ENCODE measurements at regions not wholly inside any gene's neighbourhood (a gene's known extent, or its start where the extent isn't known, plus 50 kb on each side); places are given as distances from the start of the nearest gene placed in this dataset.
"Not testable (repeated sequence)": the region's sequence is repeated elsewhere in the genome, so short reads cannot be mapped to it uniquely, and the experiment has no call there.

- not testable (repeated sequence) for DNase-seq
Observed at GRCh38 chr17:15802917-15803316, 70.8 kb downstream of the TBC1D26 start.

GRCh38 chr17:15806825-15807224 is 74.7 kb downstream of the TBC1D26 start:
- DNase-seq: not testable (repeated sequence)

GRCh38 chr17:15813388-15813787 is 81.3 kb downstream of the TBC1D26 start:
- not testable (repeated sequence) for DNase-seq

DNA sequence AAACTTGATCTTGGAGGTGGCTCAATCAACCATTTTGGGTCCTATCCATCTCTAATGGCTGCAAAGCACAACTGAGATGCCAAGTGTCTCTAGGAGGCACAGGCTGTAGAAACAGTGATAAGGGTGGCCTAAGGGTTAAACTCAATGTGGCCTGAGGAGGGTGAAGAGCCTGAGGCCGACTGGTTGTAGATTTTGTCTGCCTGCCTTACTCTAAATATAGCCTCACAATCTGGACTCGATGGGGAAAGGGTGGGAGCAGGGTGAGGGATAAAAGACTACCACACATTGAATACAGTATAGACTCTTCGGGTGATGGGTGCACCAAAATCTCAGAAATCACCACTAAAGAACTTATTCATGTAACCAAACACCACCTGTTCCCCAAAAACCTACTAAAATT is 81.9 kb downstream of the TBC1D26 start:
- DNase-seq: not testable (repeated sequence)

DNA sequence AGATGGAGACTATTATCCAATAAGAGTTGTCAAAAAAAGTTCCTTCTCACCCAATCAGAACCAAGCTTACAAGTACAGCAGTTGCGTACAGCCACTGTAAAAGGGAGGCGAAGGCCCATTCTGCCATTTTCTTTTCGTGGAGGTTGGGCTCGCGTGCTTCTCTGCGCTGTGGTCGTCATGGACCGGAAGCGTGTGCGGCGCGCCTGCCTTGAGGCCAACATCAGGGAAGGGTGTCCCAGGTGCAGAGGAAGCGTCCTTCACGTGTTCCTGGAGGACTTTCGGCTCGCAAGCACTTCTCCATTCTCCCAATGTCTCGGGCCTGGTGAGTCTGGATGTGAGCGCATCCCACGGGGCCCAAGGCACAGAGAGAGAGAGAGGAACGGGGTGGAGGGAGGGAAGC is 85.8 kb downstream of the TBC1D26 start:
- DNase-seq: not testable (repeated sequence)

DNA sequence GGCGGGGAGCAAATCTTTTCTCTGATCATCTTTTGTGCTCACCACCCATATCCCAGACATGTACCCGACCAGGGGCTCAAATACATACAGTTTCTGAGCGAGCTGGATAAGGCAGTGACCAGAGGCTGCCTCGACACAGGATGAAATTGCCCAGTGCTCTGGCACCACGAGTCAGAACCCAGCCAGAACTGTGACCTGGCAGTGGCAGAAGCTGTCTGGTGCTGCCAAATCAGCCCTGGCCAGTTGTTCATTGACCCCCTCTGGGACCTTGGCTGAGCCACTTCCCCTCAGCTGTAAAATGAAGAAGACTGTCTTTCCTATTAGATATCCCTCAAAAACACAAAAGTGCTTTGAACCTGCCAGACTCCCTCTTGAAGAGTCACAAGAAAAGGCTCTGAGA is 90.2 kb downstream of the TBC1D26 start:
- not testable (repeated sequence) for DNase-seq

- DNase-seq: peak; percentile 18
Observed at GRCh38 chr17:15828727-15829314, 96.7 kb downstream of the TBC1D26 start.

GRCh38 chr17:15830221-15830620 is 98.1 kb downstream of the TBC1D26 start:
- not testable (repeated sequence) for DNase-seq

GRCh38 chr17:15831182-15831581 is 99.1 kb downstream of the TBC1D26 start:
- not testable (repeated sequence) for DNase-seq

GRCh38 chr17:15832921-15833480 is 100.9 kb downstream of the TBC1D26 start:
- not testable (repeated sequence) for DNase-seq

DNA sequence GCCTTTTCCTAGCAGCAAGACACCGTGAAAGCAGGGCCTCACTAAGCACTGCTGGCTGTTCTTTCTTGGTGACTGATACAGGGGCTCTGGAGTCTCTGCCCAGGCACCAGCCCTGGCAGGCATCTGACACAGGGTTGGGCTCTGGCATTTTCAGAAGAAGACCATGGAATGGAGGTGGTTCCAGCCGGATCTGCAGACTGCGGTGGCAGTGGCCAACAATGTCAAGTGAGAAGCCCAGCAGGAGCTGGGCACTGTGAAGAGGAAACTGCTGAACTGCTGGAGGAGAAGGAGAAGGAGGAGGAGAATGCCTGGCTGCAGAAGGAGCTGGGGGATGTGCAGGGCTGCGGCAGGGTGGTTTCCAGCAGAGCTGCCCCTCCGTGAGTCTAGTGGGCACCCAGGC is 101.8 kb downstream of the TBC1D26 start:
- not testable (repeated sequence) for DNase-seq

- DNase-seq: not testable (repeated sequence)
Observed at GRCh38 chr17:15835481-15835880, 103.4 kb downstream of the TBC1D26 start.

DNA sequence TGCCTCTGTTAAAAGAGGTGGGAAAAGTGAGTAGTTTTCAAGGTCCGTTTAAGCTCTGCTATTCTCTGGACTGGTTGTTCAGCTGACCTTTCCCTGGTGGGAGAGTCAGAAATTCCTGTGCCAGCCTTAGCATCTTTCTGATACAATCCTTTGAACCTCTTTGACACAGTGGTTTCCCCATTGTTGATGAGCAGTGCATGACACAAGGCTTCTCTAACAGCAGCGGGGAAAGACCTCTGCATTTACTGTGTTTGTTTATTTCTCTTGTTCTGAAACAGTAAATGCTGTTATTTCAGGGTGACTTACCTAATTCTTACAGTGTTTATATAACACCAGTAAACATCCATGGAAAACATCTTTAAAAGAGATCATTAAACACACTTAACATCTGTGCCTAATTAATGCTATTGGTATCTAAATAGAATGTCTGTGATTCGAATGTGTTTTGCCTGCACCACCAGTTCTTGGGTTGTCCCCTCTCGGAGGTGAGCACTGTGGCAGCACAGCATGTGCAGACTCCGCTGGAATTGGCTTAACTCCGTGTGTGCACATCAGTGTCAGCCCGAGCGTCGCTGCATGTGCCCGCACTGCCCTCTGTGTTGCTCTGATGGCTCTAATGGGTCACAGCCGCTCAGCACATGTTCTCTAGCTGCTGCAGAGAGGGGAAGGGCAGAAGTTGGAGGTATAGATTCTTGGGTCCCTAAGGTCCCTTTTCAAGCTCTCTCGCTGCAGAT is 104.3 kb downstream of the TBC1D26 start:
- DNase-seq: not testable (repeated sequence)

GRCh38 chr17:15836991-15837390 is 104.9 kb downstream of the TBC1D26 start:
- not testable (repeated sequence) for DNase-seq

DNA sequence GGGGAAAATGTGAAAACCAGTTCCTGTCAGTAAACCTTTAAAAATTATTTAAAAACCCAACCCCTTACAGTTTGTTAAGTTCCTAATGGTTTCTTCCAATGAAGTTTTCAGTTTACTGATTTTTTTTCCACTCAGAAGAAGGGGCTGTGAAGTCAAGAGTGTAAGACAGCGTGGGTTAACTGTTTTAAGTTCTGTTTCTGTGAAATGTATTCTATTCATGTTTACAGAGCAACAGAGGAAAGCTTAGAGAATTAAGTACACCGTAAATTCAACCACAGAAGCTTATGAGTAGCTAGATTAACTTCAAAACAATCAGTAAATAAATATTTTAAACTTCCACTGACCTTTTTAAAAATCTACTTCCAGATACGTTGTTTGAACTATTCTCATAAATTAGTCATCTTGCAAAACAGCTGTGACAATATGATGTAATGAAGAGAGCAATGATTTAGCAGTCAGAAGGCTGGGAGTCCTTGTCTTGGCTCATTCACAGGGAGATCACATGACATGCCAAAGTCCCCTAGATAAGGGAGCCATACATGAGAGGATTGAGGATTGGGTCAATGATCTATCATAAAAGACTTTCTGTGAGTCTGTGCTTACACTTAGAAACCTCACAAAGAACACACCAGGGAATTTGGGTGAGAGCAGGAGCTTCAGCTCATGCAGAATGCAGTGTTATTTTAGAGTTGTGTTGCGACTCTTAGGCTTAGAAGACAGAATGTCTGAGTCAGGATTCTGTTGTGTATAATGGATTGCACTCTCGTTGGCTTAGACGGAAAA is 97.3 kb upstream of the ADORA2B start:
- DNase-seq: not testable (repeated sequence)

DNA sequence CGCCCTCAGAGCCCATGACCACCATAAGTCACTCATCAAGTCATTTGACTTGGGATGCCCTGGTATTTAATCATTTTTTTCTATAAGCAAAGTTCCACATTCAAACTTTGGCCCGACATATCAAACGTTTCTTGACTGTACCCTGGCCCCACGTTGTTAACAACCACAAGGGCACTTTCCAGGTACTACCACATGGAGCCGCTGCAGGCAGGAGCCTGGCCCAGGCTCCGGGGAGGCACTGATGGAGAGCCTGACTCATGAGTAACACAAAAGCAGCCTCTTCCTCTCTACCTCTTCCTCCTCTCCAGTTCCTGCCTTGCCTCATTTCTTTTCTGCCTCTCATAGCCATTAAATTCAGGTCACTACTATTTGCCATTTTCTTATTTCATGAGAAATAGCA is 95.9 kb upstream of the ADORA2B start:
- not testable (repeated sequence) for DNase-seq

DNA sequence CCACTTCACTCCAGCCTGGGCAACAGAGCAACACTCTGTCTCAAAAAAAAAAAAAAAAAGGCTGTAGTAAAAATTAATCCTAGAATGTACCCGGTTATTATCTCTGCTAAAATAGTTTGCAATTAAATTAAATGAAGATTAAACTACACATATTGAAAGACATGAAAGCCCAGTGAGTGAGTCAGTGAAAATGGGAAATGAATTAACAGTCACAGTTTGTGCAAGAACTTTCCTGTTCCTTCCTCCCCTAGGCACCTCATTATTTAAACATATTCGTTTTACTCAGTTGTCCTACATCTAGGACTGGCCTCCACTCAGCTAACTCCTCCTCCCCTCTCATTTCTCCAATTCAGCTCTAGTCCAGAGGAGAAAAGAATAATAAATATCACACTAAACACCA is 94.9 kb upstream of the ADORA2B start:
- DNase-seq: not testable (repeated sequence)

GRCh38 chr17:15850687-15851086 is 94.2 kb upstream of the ADORA2B start:
- not testable (repeated sequence) for DNase-seq

- DNase-seq: not testable (repeated sequence)
Observed at GRCh38 chr17:15852863-15853262, 92.1 kb upstream of the ADORA2B start.

DNA sequence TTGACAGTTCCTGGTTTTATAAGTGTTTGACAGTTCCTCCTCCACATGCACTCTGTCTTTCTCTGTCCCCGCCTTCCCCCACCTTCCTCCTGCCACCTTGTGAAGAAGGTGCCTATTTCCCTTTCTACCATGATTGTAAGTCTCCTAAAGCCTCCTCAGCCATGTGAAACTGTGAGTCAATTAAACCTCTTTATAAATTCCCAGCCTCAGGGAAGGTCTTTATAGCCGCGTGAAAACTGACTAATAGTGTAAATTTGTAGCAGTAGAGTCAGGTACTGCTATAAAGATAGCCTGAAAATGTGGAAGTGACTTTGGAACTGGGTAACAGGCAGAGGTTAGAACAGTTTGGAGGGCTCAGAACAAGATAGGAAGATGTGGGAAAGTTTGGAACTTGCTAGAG is 88.7 kb upstream of the ADORA2B start:
- DNase-seq: not testable (repeated sequence)

GRCh38 chr17:15856745-15857144 is 88.2 kb upstream of the ADORA2B start:
- DNase-seq: not testable (repeated sequence)

DNA sequence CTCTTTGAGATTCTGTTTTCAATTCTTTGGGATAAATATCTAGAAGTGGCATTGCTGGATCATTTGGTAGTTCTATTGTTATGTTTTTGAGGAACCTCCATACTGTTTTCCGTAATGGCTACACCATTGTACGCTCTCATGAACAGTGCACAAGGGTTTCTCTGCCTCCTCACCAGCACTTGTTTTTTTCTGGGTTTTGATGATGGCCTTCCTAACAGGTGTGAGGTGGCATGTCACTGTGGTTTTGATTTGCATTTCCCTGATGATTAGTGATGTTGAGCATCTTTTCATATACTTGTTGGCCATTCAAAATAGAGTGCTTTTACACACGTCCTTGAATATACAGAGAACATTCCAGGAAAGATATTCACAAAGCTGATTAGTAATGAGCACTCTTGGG is 86.8 kb upstream of the ADORA2B start:
- not testable (repeated sequence) for DNase-seq

GRCh38 chr17:15860774-15861173 is 84.2 kb upstream of the ADORA2B start:
- not testable (repeated sequence) for DNase-seq

All from COR-L47 (cell line).